Stimulated activated memory B cell treated with anti-CD40 and anti-IgM and Interleukin-4, amounts not matched to agents 10 μg/mL and 1 μg/mL and 100 μg/mL, for 72 hours (primary cell): ENCODE measurements at regions not wholly inside any gene's neighbourhood (a gene's known extent, or its start where the extent isn't known, plus 50 kb on each side); places are given as distances from the start of the nearest gene placed in this dataset.

ENCODE experiments used
- ATAC-seq: fragments of 150-1000 bp; cut with Tn5 transposase; 2 replicates; pipeline ENCODE4 v1.10.0; 2021
- H3K27ac Mint-ChIP-seq: one replicate; pipeline ENCODE4 v1.8.0; 2022; ENCODE audit warnings: mild to moderate bottlenecking, mixed read lengths
- H3K27me3 Mint-ChIP-seq: one replicate; pipeline ENCODE4 v1.8.0; 2022; ENCODE audit warnings: mixed read lengths
- H3K36me3 Mint-ChIP-seq: one replicate; pipeline ENCODE4 v1.8.0; 2022; ENCODE audit warnings: mixed read lengths
- H3K4me1 Mint-ChIP-seq: one replicate; pipeline ENCODE4 v1.8.0; 2022; ENCODE audit warnings: mixed read lengths
- H3K4me3 Mint-ChIP-seq: one replicate; pipeline ENCODE4 v1.8.0; 2022; ENCODE audit warnings: mild to moderate bottlenecking, moderate library complexity, mixed read lengths
- H3K9me3 Mint-ChIP-seq: one replicate; pipeline ENCODE4 v1.8.0; 2022; ENCODE audit warnings: mixed read lengths

- H3K36me3 Mint-ChIP-seq, result no peaks in the 10 kb centered on the region
- no peak overlapping the region for H3K4me3 Mint-ChIP-seq
- H3K4me1 Mint-ChIP-seq, result no peaks in the 10 kb centered on the region
- ATAC-seq, result no peak
- H3K27ac Mint-ChIP-seq, result no peak overlapping the region
- no peaks in the 10 kb centered on the region for H3K27me3 Mint-ChIP-seq
- H3K9me3 Mint-ChIP-seq, result peaks cover 2% of the 10 kb centered on the region
Measured at GRCh38 chr2:51243892-51244535, 212.1 kb upstream of the NRXN1 start.

GRCh38 chr2:51237626-51238271, 205.8 kb upstream of the NRXN1 start:
- H3K4me3 Mint-ChIP-seq, result no peak overlapping the region
- no peaks in the 10 kb centered on the region for H3K36me3 Mint-ChIP-seq
- no peaks in the 10 kb centered on the region for H3K27me3 Mint-ChIP-seq
- no peak for ATAC-seq
- H3K9me3 Mint-ChIP-seq, result peaks cover 4% of the 10 kb centered on the region
- no peak overlapping the region for H3K27ac Mint-ChIP-seq
- H3K4me1 Mint-ChIP-seq, result no peaks in the 10 kb centered on the region

- Mint-ChIP-seq H3K4me1 (no peaks in the 10 kb centered on the region), H3K36me3 (no peaks in the 10 kb centered on the region), H3K27me3 (no peaks in the 10 kb centered on the region), H3K4me3 (no peak overlapping the region), H3K27ac (no peak overlapping the region), H3K9me3 (peaks cover 4% of the 10 kb centered on the region)
- no peak for ATAC-seq
Measured at GRCh38 chr2:51232027-51232426, 200.1 kb upstream of the NRXN1 start.

DNA sequence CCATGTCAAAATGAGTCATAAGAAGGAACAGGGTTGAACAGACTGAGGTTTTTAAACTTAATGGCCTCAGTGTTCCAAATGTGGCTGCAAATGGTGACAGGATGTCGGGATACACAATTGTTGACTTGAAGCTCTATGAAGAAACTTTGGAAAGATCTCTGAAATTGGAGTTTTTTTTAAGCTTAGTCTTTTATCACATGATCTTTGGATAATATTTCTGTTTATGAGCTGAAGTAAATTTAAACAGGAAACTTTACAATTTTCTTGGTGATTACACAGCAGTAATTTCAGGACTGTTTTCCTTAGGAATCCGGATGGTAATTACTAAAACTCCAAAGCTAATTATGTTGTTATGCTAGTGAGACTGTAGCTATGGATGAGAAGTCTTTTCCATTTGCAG, 199.1 kb upstream of the NRXN1 start:
- Mint-ChIP-seq H3K4me1 (no peaks in the 10 kb centered on the region), H3K36me3 (no peaks in the 10 kb centered on the region), H3K9me3 (peaks cover 4% of the 10 kb centered on the region), H3K27me3 (no peaks in the 10 kb centered on the region), H3K27ac (no peak overlapping the region), H3K4me3 (no peak overlapping the region)
- no peak for ATAC-seq

- no peak overlapping the region for H3K4me3 Mint-ChIP-seq
- no peaks in the 10 kb centered on the region for H3K36me3 Mint-ChIP-seq
- no peak overlapping the region for H3K27ac Mint-ChIP-seq
- H3K27me3 Mint-ChIP-seq, result no peaks in the 10 kb centered on the region
- no peak for ATAC-seq
- no peaks in the 10 kb centered on the region for H3K4me1 Mint-ChIP-seq
- no peaks in the 10 kb centered on the region for H3K9me3 Mint-ChIP-seq
Measured at GRCh38 chr2:51225377-51225776, 193.4 kb upstream of the NRXN1 start.

DNA sequence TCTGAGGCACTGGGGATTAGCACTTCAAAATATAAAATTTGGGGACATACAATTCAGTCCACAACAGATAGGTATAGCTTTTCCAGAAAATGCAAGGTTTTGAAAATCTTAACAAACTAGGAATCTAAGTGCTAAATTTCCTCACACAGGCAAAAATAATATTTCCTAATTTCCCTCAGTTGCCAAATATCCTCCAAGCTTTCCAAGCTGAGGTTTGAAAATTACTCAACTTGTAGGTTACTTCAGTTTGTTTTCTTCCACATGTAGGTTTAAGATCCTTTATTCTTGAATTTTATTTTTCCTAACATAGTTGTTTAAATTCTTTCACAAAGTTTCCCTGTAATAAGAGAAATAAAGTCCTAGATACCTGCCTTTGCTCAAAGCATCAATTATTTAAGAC, 192.9 kb upstream of the NRXN1 start:
- no peak for ATAC-seq
- Mint-ChIP-seq H3K27ac (no peak overlapping the region), H3K4me1 (no peaks in the 10 kb centered on the region), H3K9me3 (no peaks in the 10 kb centered on the region), H3K4me3 (no peak overlapping the region), H3K27me3 (no peaks in the 10 kb centered on the region), H3K36me3 (no peaks in the 10 kb centered on the region)

DNA sequence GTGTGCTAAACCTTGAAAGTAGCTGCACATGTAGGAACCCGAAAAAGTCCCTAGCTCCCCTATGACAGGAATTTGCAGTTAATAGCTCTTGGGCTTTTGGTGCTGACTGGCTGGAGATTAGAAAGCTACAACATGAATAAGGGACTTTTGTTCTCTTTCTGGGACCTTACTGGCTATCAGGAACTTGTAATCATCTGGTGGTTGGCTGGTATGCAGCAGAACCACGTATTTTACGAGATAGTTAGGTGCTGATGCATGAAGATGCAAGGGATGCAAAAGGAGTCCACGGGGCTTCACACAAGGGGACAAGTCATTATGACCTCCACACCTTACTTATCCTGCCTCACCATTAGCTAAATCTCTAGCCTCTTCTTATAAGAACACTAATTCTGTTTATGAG, 190.2 kb upstream of the NRXN1 start:
- Mint-ChIP-seq H3K36me3 (no peaks in the 10 kb centered on the region), H3K9me3 (peaks cover 3% of the 10 kb centered on the region), H3K4me1 (no peaks in the 10 kb centered on the region), H3K27me3 (no peaks in the 10 kb centered on the region), H3K27ac (no peak overlapping the region), H3K4me3 (no peak overlapping the region)
- no peak for ATAC-seq

DNA sequence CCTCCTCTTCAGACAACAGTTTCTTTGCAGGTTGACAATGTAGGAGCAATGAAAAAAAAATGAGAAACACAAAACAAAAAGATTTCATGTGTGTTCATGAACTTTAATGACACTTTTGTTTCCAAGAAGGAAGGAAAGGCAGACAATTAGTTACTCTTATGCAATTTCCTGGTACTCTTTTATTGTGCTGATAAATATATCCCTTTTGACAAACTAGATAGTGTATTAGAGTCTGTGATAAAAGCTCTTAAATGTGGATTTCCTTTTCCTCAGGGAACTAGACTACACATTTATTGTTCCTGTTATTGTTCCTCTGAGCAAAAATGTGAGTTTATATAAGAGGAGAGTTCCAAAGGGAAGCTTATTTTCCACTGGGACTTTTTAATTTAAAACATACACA, 188.7 kb upstream of the NRXN1 start:
- Mint-ChIP-seq H3K4me1 (no peaks in the 10 kb centered on the region), H3K27ac (no peak overlapping the region), H3K27me3 (no peaks in the 10 kb centered on the region), H3K9me3 (peaks cover 3% of the 10 kb centered on the region), H3K4me3 (no peak overlapping the region), H3K36me3 (no peaks in the 10 kb centered on the region)
- no peak for ATAC-seq

GRCh38 chr2:51220080-51220479, 188.1 kb upstream of the NRXN1 start:
- Mint-ChIP-seq H3K4me3 (no peak overlapping the region), H3K27me3 (no peaks in the 10 kb centered on the region), H3K36me3 (no peaks in the 10 kb centered on the region), H3K27ac (no peak overlapping the region), H3K9me3 (peaks cover 3% of the 10 kb centered on the region), H3K4me1 (no peaks in the 10 kb centered on the region)
- ATAC-seq, result no peak

DNA sequence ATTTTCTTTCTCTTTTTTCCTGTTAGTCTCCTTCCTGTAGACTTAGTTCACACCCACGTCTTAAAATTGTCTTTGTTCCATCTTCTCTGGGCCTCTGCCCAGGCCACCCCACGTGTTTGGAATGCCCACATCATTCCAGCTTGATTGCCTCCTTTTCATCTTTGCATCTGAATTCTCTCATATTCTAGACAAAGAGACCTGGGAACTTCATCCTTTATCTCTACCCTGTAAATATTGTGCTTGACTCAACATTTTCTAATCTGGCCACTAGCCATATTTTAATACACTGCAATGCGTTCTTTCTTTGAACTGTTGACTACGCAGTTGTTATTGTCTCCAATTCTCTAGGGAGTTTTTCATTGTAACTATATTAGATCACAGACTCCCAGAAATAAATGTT, 187.5 kb upstream of the NRXN1 start:
- no peak for ATAC-seq
- Mint-ChIP-seq H3K4me3 (no peak overlapping the region), H3K4me1 (no peaks in the 10 kb centered on the region), H3K27ac (no peak overlapping the region), H3K36me3 (no peaks in the 10 kb centered on the region), H3K27me3 (no peaks in the 10 kb centered on the region), H3K9me3 (peaks cover 3% of the 10 kb centered on the region)

GRCh38 chr2:51218047-51218446, 186.1 kb upstream of the NRXN1 start:
- Mint-ChIP-seq H3K9me3 (peaks cover 3% of the 10 kb centered on the region), H3K27ac (no peak overlapping the region), H3K36me3 (no peaks in the 10 kb centered on the region), H3K4me3 (no peak overlapping the region), H3K27me3 (no peaks in the 10 kb centered on the region), H3K4me1 (no peaks in the 10 kb centered on the region)
- ATAC-seq, result no peak

DNA sequence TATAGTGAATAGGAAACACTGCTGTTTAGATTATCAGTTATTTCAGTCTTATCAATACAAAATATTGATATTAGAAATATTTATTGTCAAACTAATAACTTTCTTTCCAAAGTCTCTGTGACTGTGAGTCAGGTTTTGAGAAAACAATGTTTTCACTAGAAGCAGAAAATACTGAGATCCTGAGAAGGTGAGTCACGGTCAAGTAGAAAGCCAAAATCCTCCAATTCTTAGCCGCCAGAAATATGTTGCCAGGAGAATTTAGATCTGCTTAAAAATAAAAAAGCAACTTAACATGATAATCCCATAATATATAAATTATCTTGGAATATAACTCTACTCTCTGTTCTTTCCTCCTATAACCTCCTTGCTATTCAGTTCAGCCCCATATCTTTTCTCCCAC, 181.9 kb upstream of the NRXN1 start:
- no peaks in the 10 kb centered on the region for H3K4me1 Mint-ChIP-seq
- H3K27me3 Mint-ChIP-seq, result no peaks in the 10 kb centered on the region
- ATAC-seq, result no peak
- peaks cover 9% of the 10 kb centered on the region for H3K9me3 Mint-ChIP-seq
- no peak overlapping the region for H3K4me3 Mint-ChIP-seq
- no peaks in the 10 kb centered on the region for H3K36me3 Mint-ChIP-seq
- H3K27ac Mint-ChIP-seq, result no peak overlapping the region

GRCh38 chr2:51212374-51212773, 180.4 kb upstream of the NRXN1 start:
- ATAC-seq, result no peak
- no peaks in the 10 kb centered on the region for H3K4me1 Mint-ChIP-seq
- peaks cover 9% of the 10 kb centered on the region for H3K9me3 Mint-ChIP-seq
- H3K27ac Mint-ChIP-seq, result no peak overlapping the region
- no peaks in the 10 kb centered on the region for H3K36me3 Mint-ChIP-seq
- H3K27me3 Mint-ChIP-seq, result no peaks in the 10 kb centered on the region
- H3K4me3 Mint-ChIP-seq, result no peak overlapping the region

GRCh38 chr2:51208521-51208920, 176.6 kb upstream of the NRXN1 start:
- Mint-ChIP-seq H3K4me1 (no peaks in the 10 kb centered on the region), H3K4me3 (no peak overlapping the region), H3K9me3 (peaks cover 11% of the 10 kb centered on the region), H3K36me3 (no peaks in the 10 kb centered on the region), H3K27ac (no peak overlapping the region), H3K27me3 (no peaks in the 10 kb centered on the region)
- no peak for ATAC-seq

- Mint-ChIP-seq H3K27ac (no peak overlapping the region), H3K9me3 (peaks cover 4% of the 10 kb centered on the region), H3K27me3 (no peaks in the 10 kb centered on the region), H3K36me3 (no peaks in the 10 kb centered on the region), H3K4me1 (no peaks in the 10 kb centered on the region), H3K4me3 (no peak overlapping the region)
- ATAC-seq, result no peak
Measured at GRCh38 chr2:51201295-51201694, 169.4 kb upstream of the NRXN1 start.

DNA sequence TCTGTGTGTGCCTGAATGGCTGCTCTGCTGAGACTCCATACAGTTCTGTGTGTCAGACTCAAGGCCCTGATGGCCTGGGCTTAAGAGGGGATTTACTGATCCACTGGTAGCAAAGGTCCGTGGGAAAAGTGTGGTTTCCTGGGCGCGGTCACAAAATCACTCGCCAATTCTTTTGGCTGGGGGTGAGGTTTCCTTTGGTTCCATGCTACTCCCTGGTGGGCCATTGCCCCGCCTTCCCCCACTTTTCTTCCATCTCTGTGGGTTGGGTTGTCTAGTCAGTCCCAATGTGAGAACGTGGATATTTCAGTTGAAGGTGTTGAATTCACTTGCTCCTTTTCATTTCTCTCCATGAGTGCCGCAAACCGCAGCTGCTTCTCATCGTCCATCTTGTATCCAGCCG, 162.7 kb upstream of the NRXN1 start:
- Mint-ChIP-seq H3K4me1 (no peaks in the 10 kb centered on the region), H3K27ac (no peak overlapping the region), H3K27me3 (no peaks in the 10 kb centered on the region), H3K9me3 (peaks cover 6% of the 10 kb centered on the region), H3K36me3 (no peaks in the 10 kb centered on the region), H3K4me3 (no peak overlapping the region)
- ATAC-seq, result no peak
